ENCODE measurements at regions not wholly inside any gene's neighbourhood (a gene's known extent, or its start where the extent isn't known, plus 50 kb on each side); places are given as distances from the start of the nearest gene placed in this dataset.
"Not testable (repeated sequence)": the region's sequence is repeated elsewhere in the genome, so short reads cannot be mapped to it uniquely, and the experiment has no call there.

DNA sequence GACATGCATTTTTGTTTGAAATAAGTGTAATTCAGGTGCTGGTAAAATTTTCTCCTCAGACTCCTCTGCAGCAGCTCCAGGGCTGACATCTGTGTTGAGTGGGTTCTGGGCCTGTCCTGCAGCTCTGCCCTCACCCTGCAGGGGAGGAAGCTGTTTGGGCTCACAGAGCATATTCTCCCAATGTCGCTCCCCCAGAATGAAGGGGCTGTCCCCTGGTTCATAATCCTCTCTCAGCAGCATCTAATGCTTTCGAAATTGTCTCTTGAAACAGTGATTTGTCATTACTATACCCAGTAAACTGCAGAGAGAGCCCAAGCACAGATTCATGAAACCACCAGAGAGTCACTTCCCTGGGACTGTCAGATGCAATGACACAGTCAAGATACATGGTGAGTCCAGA lies 606.7 kb downstream of the TMEM121 start:
- not testable (repeated sequence) for TF ChIP-seq EZH2 (IDR thresholded peaks at IDR 0.05; ENCODE audit: insufficient read depth, poor library complexity, severe bottlenecking); EZH2phosphoT487 (IDR thresholded peaks at IDR 0.05; ENCODE audit: insufficient read depth, low read depth)
